Common myeloid progenitor, CD34-positive (primary cell): ENCODE measurements at regions not wholly inside any gene's neighbourhood (a gene's known extent, or its start where the extent isn't known, plus 50 kb on each side); places are given as distances from the start of the nearest gene placed in this dataset.

Experiments used
- CTCF ChIA-PET: fragments of 350-600 bp; sonication (Branson Sonifier 250); formaldehyde crosslinking; loops from one replicate; lab custom pipeline; 2021; ENCODE audit warnings: antibody characterized with exemption; lab: Charles Lee
- POLR2A ChIA-PET: fragments of 350-600 bp; sonication (Branson Sonifier 250); formaldehyde crosslinking; loops from one replicate; lab custom pipeline; 2021; ENCODE audit warnings: antibody characterized with exemption; lab: Charles Lee
- DNase-seq, 3 donors: peaks; one replicate each; pipeline versions ENCODE4 v3.0.0 to v3.0.0-alpha.2; 2013
- H3K27ac ChIP-seq, 2 experiments: 1 replicate in 1 of 2; 2 replicates in 1 of 2; pipeline ENCODE4 v1.7.0; 2013; ENCODE audit warnings: inconsistent platforms in 2 of 2, low read length in 2 of 2, mild to moderate bottlenecking in 2 of 2, low read depth in 1 of 2, moderate library complexity in 1 of 2; ENCODE audit not compliant: severe bottlenecking in 2 of 2, insufficient read depth in 1 of 2, poor library complexity in 1 of 2
- H3K27me3 ChIP-seq, 5 experiments: replicated peaks in 2 of 5; 1 replicate in 3 of 5; 2 replicates in 2 of 5; pipeline versions ENCODE4 v1.6.1 to v1.7.0; 2013; ENCODE audit warnings: low read length in 4 of 5, mild to moderate bottlenecking in 2 of 5, moderate library complexity in 2 of 5, inconsistent platforms in 1 of 5; ENCODE audit not compliant: insufficient read depth in 5 of 5, control insufficient read depth in 4 of 5
- H3K36me3 ChIP-seq, 4 experiments: 1 replicate in 2 of 4; 2 replicates in 2 of 4; pipeline versions ENCODE4 v1.6.1 to v1.7.0; 2013; ENCODE audit warnings: low read length in 3 of 4, control low read depth in 1 of 4, mild to moderate bottlenecking in 1 of 4; ENCODE audit not compliant: control insufficient read depth in 4 of 4, insufficient read depth in 4 of 4
- H3K4me1 ChIP-seq, 4 experiments: 1 replicate in 3 of 4; 2 replicates in 1 of 4; pipeline versions ENCODE4 v1.6.1 to v1.7.1; 2013; ENCODE audit warnings: low read length in 3 of 4, mild to moderate bottlenecking in 3 of 4, control low read depth in 1 of 4, inconsistent platforms in 1 of 4, moderate library complexity in 1 of 4; ENCODE audit not compliant: control insufficient read depth in 4 of 4, insufficient read depth in 4 of 4; ENCODE audit errors: control extremely low read depth in 1 of 4
- H3K4me3 ChIP-seq, 7 experiments: 1 replicate in 4 of 7; 2 replicates in 3 of 7; pipeline versions ENCODE4 v1.5.1 to v1.7.0; 2013; ENCODE audit warnings: mild to moderate bottlenecking in 7 of 7, low read length in 6 of 7, moderate library complexity in 6 of 7, inconsistent platforms in 2 of 7, low read depth in 2 of 7, control low read depth in 1 of 7; ENCODE audit not compliant: insufficient read depth in 4 of 7, control insufficient read depth in 1 of 7; ENCODE audit errors: extremely low read depth in 1 of 7
- H3K9me3 ChIP-seq, 5 experiments: 1 replicate in 4 of 5; 2 replicates in 1 of 5; pipeline versions ENCODE4 v1.6.1 to v1.7.1; 2013; ENCODE audit warnings: low read length in 4 of 5, mild to moderate bottlenecking in 2 of 5, inconsistent platforms in 1 of 5, low read depth in 1 of 5, moderate library complexity in 1 of 5; ENCODE audit not compliant: control insufficient read depth in 4 of 5, insufficient read depth in 2 of 5; ENCODE audit errors: control extremely low read depth in 1 of 5
- WGBS: methylation state at CpG from one replicate; pipeline ENCODE4 v1.1.5; 2013; ENCODE audit not compliant: insufficient coverage; 5-methylcytosine and 5-hydroxymethylcytosine counted together

DNA sequence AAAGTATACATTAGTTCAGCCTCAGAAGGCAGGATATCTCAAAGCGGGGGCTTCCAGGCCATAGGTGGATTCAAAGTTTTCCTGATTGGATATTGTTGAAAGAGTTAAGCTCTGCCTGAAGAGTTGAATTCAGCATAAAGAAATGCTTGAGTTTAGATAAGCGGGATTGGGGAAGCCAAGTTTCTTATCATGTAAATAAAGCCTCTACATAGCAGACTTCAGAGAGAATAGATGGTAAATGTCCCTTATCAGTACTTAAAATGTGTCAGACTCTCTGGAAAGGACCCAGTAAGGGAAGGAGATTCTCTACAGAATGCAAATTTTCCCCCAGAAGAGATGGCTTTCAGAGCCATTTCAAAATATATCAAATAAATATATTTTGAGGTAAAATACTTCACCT, 423.5 kb downstream of the SHISA9 start:
- DNase-seq: peak in 2 of 3 donors; percentile 39 to 55
- H3K9me3 ChIP-seq: no peaks in the 10 kb centered on the region
- no peaks in the 10 kb centered on the region for H3K27me3 ChIP-seq
- no peak overlapping the region for H3K4me3 ChIP-seq
- H3K4me1 ChIP-seq: peaks cover 0 to 4% (median 0%) of the 10 kb centered on the region in 4 experiments
- no peak overlapping the region for H3K27ac ChIP-seq
- ChIA-PET CTCF (no interaction called here), POLR2A (no interaction called here)
- H3K36me3 ChIP-seq: no peaks in the 10 kb centered on the region
- 91% methylated on average over 1 of the region's 2 CpGs for WGBS

DNA sequence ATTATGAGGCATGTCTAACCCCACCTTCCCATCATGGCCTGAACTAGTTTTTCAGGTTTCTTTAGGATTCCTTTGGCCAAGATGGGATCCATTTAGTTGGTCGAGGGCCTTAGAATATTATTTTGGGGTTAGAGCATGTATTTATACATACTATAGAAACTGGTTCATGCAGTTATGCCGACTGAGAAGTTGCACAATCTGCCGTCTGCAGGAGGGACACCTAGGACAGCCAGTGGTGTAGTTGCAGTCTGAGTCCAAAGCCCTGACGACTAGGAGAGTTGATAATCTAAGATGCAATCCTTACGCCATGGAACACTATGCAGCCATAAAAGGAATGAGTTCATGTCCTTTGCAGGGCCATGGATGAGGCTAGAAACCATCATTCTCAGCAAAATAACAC, 424.0 kb downstream of the SHISA9 start:
- no peaks in the 10 kb centered on the region for H3K36me3 ChIP-seq
- no peak for DNase-seq
- peaks cover 0 to 4% (median 0%) of the 10 kb centered on the region in 4 experiments for H3K4me1 ChIP-seq
- no peaks in the 10 kb centered on the region for H3K9me3 ChIP-seq
- no peaks in the 10 kb centered on the region for H3K27me3 ChIP-seq
- no peak overlapping the region for H3K4me3 ChIP-seq
- ChIA-PET POLR2A (no interaction called here), CTCF (no interaction called here)
- 95% methylated on average over 4 of the region's 5 CpGs for WGBS
- H3K27ac ChIP-seq: no peak overlapping the region

DNA sequence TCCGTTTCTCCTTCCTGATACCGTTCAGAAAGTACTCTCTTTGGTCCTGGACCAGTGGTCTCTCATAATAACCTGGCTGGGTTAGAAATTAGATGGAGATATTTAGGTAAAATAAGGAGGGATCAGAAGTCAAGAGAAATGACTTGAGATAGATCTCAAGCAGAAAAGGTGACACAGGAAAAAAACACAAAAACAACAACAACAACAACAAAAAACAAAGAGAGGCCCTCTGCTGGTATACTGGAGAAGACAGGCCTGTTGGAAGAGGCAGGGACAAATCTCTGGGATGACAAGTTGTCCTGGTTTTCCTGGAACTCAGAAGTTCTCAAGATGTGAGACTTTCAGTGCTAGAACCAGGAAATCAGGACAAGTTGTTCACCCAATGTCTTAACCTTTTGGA, 430.5 kb downstream of the SHISA9 start:
- H3K9me3 ChIP-seq: no peaks in the 10 kb centered on the region
- POLR2A ChIA-PET: no interaction called here
- DNase-seq: no peak
- no peaks in the 10 kb centered on the region for H3K36me3 ChIP-seq
- H3K4me3 ChIP-seq: no peak overlapping the region
- no peak overlapping the region for H3K27ac ChIP-seq
- no peaks in the 10 kb centered on the region for H3K4me1 ChIP-seq
- H3K27me3 ChIP-seq: no peaks in the 10 kb centered on the region
- CTCF ChIA-PET: no interaction called here
- WGBS: 100% methylated on average over 1 of the region's 2 CpGs

DNA sequence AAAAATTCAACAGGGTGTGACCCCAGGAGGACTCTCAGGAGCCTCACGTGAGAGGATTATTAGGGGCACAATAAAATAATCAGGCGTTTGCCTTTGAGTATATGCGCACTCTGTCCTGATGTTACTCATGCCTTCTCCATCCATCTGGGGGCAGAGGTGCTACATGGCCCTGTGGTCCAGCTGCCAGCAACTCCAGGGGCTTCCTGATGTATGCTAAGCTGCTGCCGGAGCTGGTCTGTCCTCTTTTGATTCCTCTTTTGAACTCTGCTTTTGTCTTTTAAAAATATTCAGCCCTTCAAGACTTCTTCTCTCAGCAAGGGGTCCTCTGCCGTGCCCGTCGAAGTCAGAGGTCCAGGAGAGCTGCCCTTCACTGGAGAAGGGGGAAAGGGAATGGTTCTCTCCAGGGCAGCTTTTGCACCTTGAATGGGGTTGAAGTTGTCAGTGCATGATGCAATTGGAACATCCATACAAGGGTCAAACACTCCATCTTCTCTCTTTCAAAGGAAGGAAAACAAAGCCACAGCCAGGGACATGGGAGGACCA, 431.4 kb downstream of the SHISA9 start:
- H3K9me3 ChIP-seq: no peaks in the 10 kb centered on the region
- CTCF ChIA-PET: no interaction called here
- no peaks in the 10 kb centered on the region for H3K4me1 ChIP-seq
- DNase-seq: no peak
- no peaks in the 10 kb centered on the region for H3K27me3 ChIP-seq
- H3K4me3 ChIP-seq: no peak overlapping the region
- 88% methylated on average over 4 of the region's 7 CpGs for WGBS
- H3K36me3 ChIP-seq: no peaks in the 10 kb centered on the region
- no peak overlapping the region for H3K27ac ChIP-seq
- POLR2A ChIA-PET: no interaction called here

DNA sequence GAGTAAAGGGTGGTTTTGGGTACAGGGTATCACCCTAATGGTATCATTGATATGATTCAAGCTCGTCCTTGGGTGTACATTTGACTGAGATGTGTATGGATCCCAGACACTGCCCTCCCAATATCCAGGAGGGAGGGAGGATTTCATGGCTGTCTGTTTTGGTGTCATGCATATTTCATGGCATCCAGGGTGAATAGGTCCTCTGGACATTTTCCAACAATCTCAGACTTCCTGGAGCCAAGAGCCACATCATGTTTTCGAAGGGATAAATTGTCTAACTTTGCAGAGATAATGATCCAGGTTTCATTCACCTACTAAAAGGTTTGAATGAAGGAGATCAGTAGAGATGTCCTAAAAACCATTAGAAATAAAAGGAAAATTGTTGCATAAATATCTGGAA, 431.9 kb downstream of the SHISA9 start:
- no peak overlapping the region for H3K4me3 ChIP-seq
- WGBS: 100% methylated on average over 1 of the region's 2 CpGs
- H3K9me3 ChIP-seq: no peaks in the 10 kb centered on the region

DNA sequence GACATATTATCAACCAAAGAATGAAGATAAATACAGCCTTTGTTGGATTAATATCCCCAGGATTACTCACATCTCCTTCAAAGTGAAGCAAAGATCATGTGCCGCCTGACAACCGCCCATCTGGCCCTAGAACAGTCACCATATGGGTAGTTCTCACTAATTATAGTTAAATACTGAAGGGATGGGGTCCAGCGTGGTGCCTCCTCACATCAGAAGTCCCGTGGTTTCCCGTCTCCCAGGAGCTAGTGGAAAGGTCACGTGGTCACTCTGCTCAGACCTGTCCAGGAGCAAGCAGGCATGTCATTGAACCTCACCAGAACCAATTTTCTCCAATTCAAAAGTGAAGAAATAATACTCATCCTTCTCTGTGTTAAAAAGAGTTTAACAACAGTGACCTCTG, 434.5 kb downstream of the SHISA9 start:
- no peaks in the 10 kb centered on the region for H3K36me3 ChIP-seq
- WGBS: 100% methylated on average over 1 of the region's 6 CpGs
- CTCF ChIA-PET: no interaction called here
- H3K4me1 ChIP-seq: no peaks in the 10 kb centered on the region
- no peaks in the 10 kb centered on the region for H3K9me3 ChIP-seq
- no peak overlapping the region for H3K27ac ChIP-seq
- no peak for DNase-seq
- POLR2A ChIA-PET: no interaction called here
- no peaks in the 10 kb centered on the region for H3K27me3 ChIP-seq
- no peak overlapping the region for H3K4me3 ChIP-seq

More for the DNA sequence above, 431.9 kb downstream of the SHISA9 start:
- no peaks in the 10 kb centered on the region for H3K4me1 ChIP-seq
- POLR2A ChIA-PET: no interaction called here
- no peaks in the 10 kb centered on the region for H3K36me3 ChIP-seq
- DNase-seq: no peak
- H3K27ac ChIP-seq: no peak overlapping the region
- H3K27me3 ChIP-seq: no peaks in the 10 kb centered on the region
- CTCF ChIA-PET: no interaction called here

DNA sequence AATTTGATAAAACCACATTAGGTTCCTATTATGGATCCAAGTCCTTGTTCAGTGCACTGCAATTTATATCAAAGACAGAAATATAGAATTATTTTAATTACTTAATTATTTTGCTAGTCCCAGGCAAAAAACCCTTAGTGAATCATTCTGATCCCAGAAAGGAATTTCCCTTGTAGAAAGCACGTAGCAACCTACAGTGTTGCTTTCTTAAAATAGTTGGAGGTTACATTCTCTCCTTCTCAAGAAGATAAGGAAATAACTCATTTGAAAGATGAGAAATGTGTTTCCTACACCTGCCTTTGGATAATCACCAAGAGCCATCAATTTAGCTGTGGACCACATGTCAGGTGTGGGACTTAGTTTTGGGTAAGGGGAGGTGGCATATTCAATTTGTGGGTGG, 434.9 kb downstream of the SHISA9 start:
- ChIA-PET POLR2A (no interaction called here), CTCF (no interaction called here)
- no CpG with 5 or more reads among the region's 1 CpG for WGBS
- Histone ChIP-seq H3K4me3 (no peak overlapping the region), H3K9me3 (no peaks in the 10 kb centered on the region), H3K4me1 (no peaks in the 10 kb centered on the region), H3K27me3 (no peaks in the 10 kb centered on the region), H3K36me3 (no peaks in the 10 kb centered on the region), H3K27ac (no peak overlapping the region)
- no peak for DNase-seq
